ENCODE measurements at regions not wholly inside any gene's neighbourhood (a gene's known extent, or its start where the extent isn't known, plus 50 kb on each side); places are given as distances from the start of the nearest gene placed in this dataset.

DNA sequence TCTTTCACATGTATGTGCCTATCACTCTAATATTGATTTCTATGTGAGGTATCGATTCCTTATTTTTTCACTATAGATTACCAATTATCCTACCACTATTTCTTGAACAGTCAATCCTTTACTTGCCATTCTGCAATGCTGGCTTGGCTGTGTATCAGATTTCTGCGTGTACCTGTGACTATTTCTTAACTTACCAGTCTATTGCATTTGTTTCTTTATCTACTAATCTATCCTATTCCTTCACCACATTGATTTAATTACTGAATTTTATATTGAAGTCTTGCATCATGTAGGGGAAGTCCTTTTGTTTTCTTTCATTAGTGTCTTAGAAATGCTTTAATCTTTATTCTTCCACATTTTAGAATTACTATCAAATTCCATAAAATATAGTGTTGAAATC, 684.8 kb downstream of the LRRC70 start:
- H3K36me3 Mint-ChIP-seq (ENCODE audit: low read depth): no peaks in the 10 kb centered on the region
- H3K4me3 Mint-ChIP-seq: no peak overlapping the region
- H3K27me3 Mint-ChIP-seq: no peaks in the 10 kb centered on the region
- H3K9me3 Mint-ChIP-seq: peaks cover 6% of the 10 kb centered on the region
- no peaks in the 10 kb centered on the region for H3K4me1 Mint-ChIP-seq (ENCODE audit: low read depth)
- DNase-seq: no peak
- no peak overlapping the region for H3K27ac Mint-ChIP-seq

- H3K27me3 Mint-ChIP-seq: no peaks in the 10 kb centered on the region
- H3K27ac Mint-ChIP-seq: no peak overlapping the region
- no peak overlapping the region for H3K4me3 Mint-ChIP-seq
- H3K36me3 Mint-ChIP-seq (ENCODE audit: low read depth): no peaks in the 10 kb centered on the region
- DNase-seq: no peak
- H3K4me1 Mint-ChIP-seq (ENCODE audit: low read depth): no peaks in the 10 kb centered on the region
- H3K9me3 Mint-ChIP-seq: peaks cover 2% of the 10 kb centered on the region
Observed at GRCh38 chr5:63262185-63262981, 683.8 kb downstream of the LRRC70 start.

- no peak for DNase-seq
- Mint-ChIP-seq H3K4me1 (ENCODE audit: low read depth) (no peaks in the 10 kb centered on the region), H3K4me3 (no peak overlapping the region), H3K9me3 (peaks cover 2% of the 10 kb centered on the region), H3K27ac (no peak overlapping the region), H3K27me3 (no peaks in the 10 kb centered on the region), H3K36me3 (ENCODE audit: low read depth) (no peaks in the 10 kb centered on the region)
Observed at GRCh38 chr5:63261695-63262094, 683.1 kb downstream of the LRRC70 start.

- peaks cover 2% of the 10 kb centered on the region for H3K9me3 Mint-ChIP-seq
- no peaks in the 10 kb centered on the region for H3K36me3 Mint-ChIP-seq (ENCODE audit: low read depth)
- H3K27me3 Mint-ChIP-seq: no peaks in the 10 kb centered on the region
- no peak overlapping the region for H3K4me3 Mint-ChIP-seq
- no peak for DNase-seq
- H3K4me1 Mint-ChIP-seq (ENCODE audit: low read depth): no peaks in the 10 kb centered on the region
- no peak overlapping the region for H3K27ac Mint-ChIP-seq
Observed at GRCh38 chr5:63255594-63255993, 677.0 kb downstream of the LRRC70 start.

DNA sequence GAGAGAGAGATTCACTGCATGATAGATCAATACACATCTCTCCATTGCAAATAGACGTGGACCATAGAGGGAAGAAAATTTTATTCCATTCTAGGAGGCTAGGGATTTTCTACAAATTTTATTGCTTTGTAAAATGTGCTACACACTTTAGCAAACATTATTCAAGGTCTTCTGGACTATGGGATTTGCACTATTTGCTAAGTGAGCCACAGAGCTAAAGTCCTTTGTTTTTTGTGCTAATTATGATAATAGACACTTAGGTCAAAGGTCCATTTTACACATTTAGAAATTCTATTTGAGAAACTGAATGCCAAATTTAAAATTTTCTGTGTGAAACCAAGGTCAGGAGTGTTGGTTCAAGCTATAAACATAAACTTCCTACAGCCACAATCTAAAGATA, 672.3 kb downstream of the LRRC70 start:
- Mint-ChIP-seq H3K4me1 (ENCODE audit: low read depth) (no peaks in the 10 kb centered on the region), H3K27ac (no peak overlapping the region), H3K4me3 (no peak overlapping the region), H3K36me3 (ENCODE audit: low read depth) (no peaks in the 10 kb centered on the region), H3K9me3 (peaks cover 2% of the 10 kb centered on the region), H3K27me3 (no peaks in the 10 kb centered on the region)
- no peak for DNase-seq

DNA sequence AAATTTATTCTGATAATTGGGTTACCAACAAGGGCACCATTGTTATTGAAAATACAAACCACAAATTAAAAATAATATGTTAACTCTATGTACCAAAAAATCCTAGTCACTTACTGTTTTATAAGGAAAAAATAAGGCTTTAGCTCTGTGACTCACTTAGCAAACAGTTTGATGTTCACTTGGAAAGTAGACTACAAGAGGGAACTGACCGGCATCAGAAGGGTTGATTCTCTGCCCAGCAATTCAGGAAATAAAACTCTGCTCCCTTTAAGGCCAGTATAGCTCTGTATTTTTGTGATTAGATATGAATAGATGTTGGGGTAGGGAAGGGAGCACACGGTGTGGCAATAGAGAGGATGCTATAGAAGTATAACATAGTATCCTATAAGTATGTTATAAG, 671.3 kb downstream of the LRRC70 start:
- Mint-ChIP-seq H3K27ac (no peak overlapping the region), H3K27me3 (no peaks in the 10 kb centered on the region), H3K4me3 (no peak overlapping the region), H3K4me1 (ENCODE audit: low read depth) (no peaks in the 10 kb centered on the region), H3K36me3 (ENCODE audit: low read depth) (no peaks in the 10 kb centered on the region), H3K9me3 (peaks cover 2% of the 10 kb centered on the region)
- DNase-seq: no peak

- Mint-ChIP-seq H3K9me3 (peaks cover 6% of the 10 kb centered on the region), H3K27ac (no peak overlapping the region), H3K27me3 (no peaks in the 10 kb centered on the region), H3K4me1 (ENCODE audit: low read depth) (no peaks in the 10 kb centered on the region), H3K36me3 (ENCODE audit: low read depth) (no peaks in the 10 kb centered on the region), H3K4me3 (no peak overlapping the region)
- no peak for DNase-seq
Observed at GRCh38 chr5:63247651-63248050, 669.0 kb downstream of the LRRC70 start.

DNA sequence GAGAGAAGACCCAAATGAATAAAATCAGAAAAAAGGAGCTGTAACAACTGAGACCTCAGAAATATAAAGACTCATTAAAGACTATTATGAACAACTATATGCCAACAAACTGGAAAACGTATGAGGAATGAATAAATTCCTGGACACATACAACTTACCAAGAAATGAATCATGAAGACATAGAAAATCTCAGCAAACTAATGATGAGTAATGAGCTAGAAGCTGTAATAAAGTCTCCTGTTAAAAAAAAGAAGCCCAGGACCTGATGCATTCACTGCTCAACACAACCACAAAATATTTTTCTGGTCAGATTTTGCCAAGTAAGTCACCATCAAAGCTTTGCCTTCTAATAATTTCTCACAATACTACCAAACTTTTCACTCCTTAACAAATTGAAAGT, 666.7 kb downstream of the LRRC70 start:
- Mint-ChIP-seq H3K27me3 (no peaks in the 10 kb centered on the region), H3K9me3 (peaks cover 6% of the 10 kb centered on the region), H3K36me3 (ENCODE audit: low read depth) (no peaks in the 10 kb centered on the region), H3K4me1 (ENCODE audit: low read depth) (no peaks in the 10 kb centered on the region), H3K27ac (no peak overlapping the region), H3K4me3 (no peak overlapping the region)
- DNase-seq: no peak

- no peak for DNase-seq
- no peak overlapping the region for H3K4me3 Mint-ChIP-seq
- no peaks in the 10 kb centered on the region for H3K36me3 Mint-ChIP-seq (ENCODE audit: low read depth)
- H3K4me1 Mint-ChIP-seq (ENCODE audit: low read depth): no peaks in the 10 kb centered on the region
- H3K27ac Mint-ChIP-seq: no peak overlapping the region
- no peaks in the 10 kb centered on the region for H3K27me3 Mint-ChIP-seq
- H3K9me3 Mint-ChIP-seq: peaks cover 4% of the 10 kb centered on the region
Observed at GRCh38 chr5:63240063-63240755, 661.6 kb downstream of the LRRC70 start.

GRCh38 chr5:63233911-63234310, 655.3 kb downstream of the LRRC70 start:
- H3K36me3 Mint-ChIP-seq (ENCODE audit: low read depth): no peaks in the 10 kb centered on the region
- H3K4me1 Mint-ChIP-seq (ENCODE audit: low read depth): no peaks in the 10 kb centered on the region
- peaks cover 4% of the 10 kb centered on the region for H3K9me3 Mint-ChIP-seq
- no peak overlapping the region for H3K27ac Mint-ChIP-seq
- H3K4me3 Mint-ChIP-seq: no peak overlapping the region
- H3K27me3 Mint-ChIP-seq: no peaks in the 10 kb centered on the region
- no peak for DNase-seq

DNA sequence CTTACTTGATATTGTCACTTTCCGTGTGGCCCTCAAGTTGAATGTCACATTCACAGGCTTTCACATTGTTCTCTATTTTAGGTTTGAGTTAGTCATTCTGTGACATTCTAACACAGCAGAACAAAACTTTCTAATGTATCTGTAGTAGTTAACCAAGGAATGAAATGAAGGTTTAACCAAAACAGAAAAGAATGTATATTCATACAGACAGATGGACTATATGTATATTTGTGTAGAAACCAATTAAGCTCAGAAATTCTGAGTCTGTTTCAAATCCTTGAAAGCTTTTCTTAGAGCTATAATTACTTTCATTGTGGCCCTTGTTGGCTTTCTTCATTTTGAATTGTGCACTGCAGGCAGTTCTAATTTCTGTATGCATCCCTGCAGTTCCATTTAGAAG, 654.7 kb downstream of the LRRC70 start:
- Mint-ChIP-seq H3K9me3 (peaks cover 4% of the 10 kb centered on the region), H3K27me3 (no peaks in the 10 kb centered on the region), H3K4me3 (no peak overlapping the region), H3K27ac (no peak overlapping the region), H3K4me1 (ENCODE audit: low read depth) (no peaks in the 10 kb centered on the region), H3K36me3 (ENCODE audit: low read depth) (no peaks in the 10 kb centered on the region)
- DNase-seq: no peak

- H3K36me3 Mint-ChIP-seq (ENCODE audit: low read depth): no peaks in the 10 kb centered on the region
- H3K27ac Mint-ChIP-seq: no peak overlapping the region
- no peaks in the 10 kb centered on the region for H3K4me1 Mint-ChIP-seq (ENCODE audit: low read depth)
- no peak overlapping the region for H3K4me3 Mint-ChIP-seq
- peaks cover 4% of the 10 kb centered on the region for H3K9me3 Mint-ChIP-seq
- no peaks in the 10 kb centered on the region for H3K27me3 Mint-ChIP-seq
- DNase-seq: no peak
Observed at GRCh38 chr5:63230754-63231153, 652.1 kb downstream of the LRRC70 start.

DNA sequence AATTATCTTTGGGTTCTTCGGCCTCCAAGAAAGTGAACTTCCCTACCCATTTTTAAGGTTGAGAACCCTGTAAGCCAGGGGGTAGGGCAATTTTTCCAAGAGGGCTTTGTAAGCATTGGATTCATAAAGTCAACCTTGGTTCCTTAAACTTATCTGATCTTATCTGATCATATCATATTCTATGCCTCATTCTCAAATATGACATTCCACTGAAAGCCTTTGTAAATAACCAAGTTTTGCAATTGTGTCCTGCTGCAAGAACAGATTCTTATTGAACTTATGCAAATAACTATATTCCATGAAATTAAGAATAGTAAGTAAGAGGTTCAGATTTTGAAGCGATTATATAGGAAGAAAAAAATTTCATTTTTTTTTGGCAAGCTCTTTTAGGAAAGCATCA, 649.5 kb downstream of the LRRC70 start:
- no peaks in the 10 kb centered on the region for H3K4me1 Mint-ChIP-seq (ENCODE audit: low read depth)
- H3K27me3 Mint-ChIP-seq: no peaks in the 10 kb centered on the region
- DNase-seq: no peak
- peaks cover 4% of the 10 kb centered on the region for H3K9me3 Mint-ChIP-seq
- no peaks in the 10 kb centered on the region for H3K36me3 Mint-ChIP-seq (ENCODE audit: low read depth)
- H3K4me3 Mint-ChIP-seq: no peak overlapping the region
- H3K27ac Mint-ChIP-seq: no peak overlapping the region

DNA sequence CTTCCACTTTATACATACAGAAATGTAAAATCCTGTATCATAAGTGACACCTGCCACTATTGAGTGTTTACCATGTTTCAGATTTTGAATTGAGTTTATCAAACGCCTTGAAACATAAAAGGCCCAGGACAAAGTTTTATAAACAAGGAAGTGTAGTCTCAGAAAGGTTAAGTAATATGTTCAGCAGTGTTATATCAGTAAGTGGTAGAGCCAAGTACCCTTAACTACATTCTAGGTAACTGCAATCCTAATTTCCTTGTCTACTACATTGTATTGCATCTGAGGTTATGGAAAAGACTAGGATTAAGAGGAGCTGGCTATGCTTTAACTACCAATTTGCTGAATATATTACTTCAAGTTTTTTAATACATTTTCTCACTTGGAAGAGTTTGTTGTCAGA, 641.6 kb downstream of the LRRC70 start:
- Mint-ChIP-seq H3K27me3 (no peaks in the 10 kb centered on the region), H3K9me3 (no peaks in the 10 kb centered on the region), H3K4me3 (no peak overlapping the region), H3K36me3 (ENCODE audit: low read depth) (no peaks in the 10 kb centered on the region), H3K27ac (no peak overlapping the region), H3K4me1 (ENCODE audit: low read depth) (no peaks in the 10 kb centered on the region)
- no peak for DNase-seq

DNA sequence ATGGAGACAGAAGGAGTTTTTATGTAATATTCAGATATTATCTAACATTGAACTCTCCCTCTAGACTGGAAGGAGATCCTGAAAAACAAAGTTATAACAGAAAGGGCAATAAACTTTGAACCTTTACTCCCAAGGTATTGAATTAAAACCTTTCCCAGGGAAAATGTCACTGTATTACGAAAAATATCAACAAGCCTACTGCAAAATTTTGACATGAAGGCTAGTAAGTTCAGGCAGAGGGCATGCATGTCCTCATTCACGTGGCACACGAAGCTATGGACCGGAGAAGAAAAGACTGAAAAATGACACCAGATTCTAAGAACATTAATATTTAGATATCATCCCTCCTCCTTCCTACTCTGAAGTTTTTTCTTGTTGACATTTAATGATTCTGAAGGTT, 638.8 kb downstream of the LRRC70 start:
- Mint-ChIP-seq H3K36me3 (ENCODE audit: low read depth) (no peaks in the 10 kb centered on the region), H3K4me3 (no peak overlapping the region), H3K27me3 (no peaks in the 10 kb centered on the region), H3K9me3 (no peaks in the 10 kb centered on the region), H3K4me1 (ENCODE audit: low read depth) (no peaks in the 10 kb centered on the region), H3K27ac (no peak overlapping the region)
- no peak for DNase-seq
